GM19328 (cell line): ENCODE measurements at regions not wholly inside any gene's neighbourhood (a gene's known extent, or its start where the extent isn't known, plus 50 kb on each side); places are given as distances from the start of the nearest gene placed in this dataset.

Experiments used
- ATAC-seq: cut with Tn5 transposase; IDR thresholded peaks from one replicate; pipeline ENCODE4 v1.9.1; 2021; ENCODE audit warnings: mild to moderate bottlenecking, moderate library complexity; ENCODE audit not compliant: unreplicated experiment

DNA sequence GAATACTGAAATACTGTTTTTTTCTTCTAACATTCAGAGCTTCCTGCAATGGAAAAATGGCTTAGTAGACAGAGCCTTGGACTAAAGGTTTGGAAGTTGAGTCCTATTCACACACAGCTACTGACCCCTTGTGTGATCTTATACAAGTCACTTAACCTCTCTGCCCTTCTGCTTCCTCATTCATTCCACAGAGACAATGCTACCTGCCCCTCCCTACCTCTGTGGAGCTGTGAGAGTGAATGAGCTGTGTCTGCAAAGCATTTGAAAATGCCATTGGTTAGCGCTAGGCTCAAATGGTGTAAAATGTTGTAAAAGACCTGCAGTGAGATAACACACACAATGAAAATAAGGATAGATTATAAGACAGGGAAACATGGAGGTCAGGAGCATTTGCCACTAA lies 214.4 kb downstream of the BARHL2 start:
- ATAC-seq: no peak

DNA sequence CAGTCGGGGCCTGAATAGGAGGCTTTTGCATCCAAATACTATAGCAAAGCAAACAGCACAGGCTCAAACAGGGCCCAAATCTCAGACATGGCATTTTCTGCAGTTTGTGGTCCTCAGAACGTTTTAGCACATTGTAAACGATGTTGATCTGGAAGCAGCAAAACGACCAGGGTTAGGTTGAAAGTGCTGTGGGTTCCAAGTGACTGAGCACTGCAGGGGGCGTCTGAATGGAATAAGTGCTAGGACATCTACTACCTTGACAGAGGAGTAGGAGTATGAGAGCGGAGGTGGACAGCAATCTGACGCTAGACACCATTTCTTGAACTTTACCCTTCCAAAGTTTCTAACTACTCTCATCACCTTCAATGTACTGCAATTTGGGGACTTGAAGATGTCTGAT lies 214.9 kb downstream of the BARHL2 start:
- no peak for ATAC-seq

DNA sequence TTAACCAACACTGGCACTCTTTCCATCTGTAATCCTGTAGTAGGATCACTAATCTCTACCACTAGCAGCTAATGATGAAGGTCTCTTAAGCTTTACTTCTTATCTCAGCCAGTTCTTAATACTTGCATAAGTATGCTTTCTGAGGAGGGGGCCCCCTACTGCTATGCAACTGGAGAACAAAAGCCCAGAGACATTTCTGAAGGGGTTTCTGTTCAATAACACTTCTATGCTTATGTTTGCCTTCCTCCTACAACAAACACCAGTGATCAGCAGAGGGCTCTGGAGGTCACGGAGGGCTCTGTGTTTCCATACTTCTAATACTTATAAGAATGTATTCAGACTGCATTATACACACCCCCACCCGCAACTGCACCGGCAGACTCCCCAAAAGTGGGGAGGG lies 215.8 kb downstream of the BARHL2 start:
- no peak for ATAC-seq

DNA sequence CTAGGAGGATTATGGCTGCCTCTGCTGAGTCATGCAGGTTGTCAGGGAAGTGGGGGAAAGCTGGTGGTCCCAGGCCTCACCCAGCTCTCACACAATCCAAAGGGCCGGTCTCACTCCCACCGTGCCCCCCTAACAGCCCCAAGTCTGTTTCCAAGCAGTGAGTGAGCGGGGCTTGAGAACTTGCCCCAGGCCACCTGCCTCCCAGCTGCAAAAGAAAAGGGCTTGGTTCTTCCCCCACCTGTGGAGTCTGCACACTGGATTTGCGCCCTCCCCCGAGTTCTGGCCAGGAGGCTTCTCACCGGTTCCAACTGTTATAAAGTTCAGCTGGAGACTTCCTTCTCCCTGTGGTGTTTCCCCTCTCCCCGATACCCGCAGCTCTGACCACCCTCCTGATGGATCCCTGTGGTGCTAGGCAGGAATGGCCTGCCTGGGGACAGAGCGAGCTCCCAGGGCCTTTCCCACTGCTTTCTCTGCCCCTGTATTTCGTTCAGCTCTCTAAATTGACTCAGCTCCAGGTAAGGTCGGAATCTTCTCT lies 222.3 kb downstream of the BARHL2 start:
- ATAC-seq: no peak

DNA sequence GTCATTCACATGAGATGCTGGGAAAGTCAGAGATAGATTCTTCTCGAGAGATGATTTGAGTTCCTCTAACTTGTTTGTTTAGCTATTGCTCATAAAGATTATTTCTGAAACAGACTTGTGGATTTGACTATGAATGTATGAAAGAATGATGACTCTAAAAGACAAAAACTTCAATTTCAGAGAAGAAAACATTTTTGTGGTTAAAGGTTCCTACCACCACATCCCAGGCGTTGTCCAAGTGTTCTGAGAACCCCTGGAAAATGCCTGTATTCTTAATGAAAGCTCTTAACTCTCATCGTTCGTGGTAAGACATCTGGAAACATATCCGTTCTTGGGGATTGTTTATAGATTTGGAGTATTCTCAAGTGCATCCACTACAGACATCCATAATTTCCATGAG lies 228.7 kb downstream of the BARHL2 start:
- ATAC-seq: no peak

DNA sequence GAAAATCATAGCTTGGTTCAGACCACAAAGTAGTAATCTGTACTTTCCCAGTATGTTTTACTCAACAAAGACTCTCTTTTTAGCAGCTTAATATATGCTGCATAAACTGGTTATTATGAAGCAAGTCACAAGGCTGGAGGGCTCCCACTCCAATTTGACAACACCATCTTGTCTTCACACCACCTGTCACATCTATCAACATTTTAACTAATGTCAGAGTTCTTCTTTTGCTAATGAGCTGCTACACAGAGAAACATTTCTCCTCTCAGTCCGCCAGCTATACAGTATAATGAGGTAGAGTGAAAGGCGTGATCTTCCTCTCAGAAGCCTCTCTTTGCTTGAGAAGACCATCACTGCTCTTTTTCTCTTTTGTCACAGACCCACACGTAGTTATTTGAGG lies 230.1 kb downstream of the BARHL2 start:
- ATAC-seq: no peak

DNA sequence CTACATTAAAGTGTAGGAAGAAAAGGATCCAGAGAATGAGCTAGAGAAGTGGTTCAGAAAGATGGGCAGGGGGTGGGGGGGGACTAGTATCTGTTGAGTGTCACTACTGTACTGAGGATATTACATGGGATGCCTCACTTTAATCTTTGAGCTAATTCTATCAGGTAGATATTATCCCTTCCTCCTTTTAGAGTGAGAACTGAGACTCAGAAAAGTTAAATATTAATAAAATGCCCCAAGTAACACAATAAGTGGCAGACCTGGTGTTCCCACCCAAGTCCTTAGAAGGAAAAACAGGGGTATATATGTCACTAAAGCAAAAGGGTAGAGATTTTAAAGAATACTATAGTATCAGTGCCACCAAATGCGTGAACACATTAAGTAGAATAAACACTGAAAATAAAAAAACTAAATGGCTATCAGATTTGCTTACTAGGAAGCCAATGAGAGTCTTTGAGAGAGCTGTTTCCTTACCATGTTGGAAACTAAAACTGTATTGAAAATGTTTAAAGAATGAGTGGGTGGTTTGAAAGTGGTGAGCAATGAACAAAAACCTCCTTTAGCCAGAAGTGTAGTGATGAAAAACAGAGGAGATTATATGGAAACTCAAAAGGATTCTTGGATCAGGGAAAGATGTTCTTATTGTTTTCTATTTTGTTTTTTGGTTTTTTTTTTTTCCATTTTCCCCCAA lies 230.8 kb downstream of the BARHL2 start:
- no peak for ATAC-seq

DNA sequence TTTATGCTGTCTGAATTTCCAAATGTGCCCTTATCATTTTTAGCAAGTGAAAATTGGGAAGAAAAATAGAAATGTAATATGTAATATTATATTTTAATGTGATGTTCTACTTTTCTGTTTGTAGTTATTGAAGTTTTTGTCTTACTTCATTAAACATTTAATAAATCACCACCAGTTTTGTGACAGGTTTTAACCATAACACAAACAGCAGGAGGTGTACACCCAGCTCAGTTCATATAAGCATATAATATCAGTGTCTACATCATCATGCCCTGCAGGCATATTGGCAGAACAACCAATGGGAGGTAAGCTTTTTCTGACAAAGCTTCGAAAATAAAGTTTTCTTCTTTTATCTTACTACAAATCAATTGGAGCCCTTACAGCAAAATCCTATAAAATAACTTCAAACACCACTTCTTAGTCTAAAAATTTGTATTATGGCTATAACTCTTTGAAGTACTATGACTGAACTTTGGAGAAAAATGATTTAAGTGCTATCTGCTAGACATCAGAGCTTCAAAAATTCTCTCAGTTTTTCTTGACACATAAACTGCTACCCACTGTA lies 236.7 kb downstream of the BARHL2 start:
- no peak for ATAC-seq

DNA sequence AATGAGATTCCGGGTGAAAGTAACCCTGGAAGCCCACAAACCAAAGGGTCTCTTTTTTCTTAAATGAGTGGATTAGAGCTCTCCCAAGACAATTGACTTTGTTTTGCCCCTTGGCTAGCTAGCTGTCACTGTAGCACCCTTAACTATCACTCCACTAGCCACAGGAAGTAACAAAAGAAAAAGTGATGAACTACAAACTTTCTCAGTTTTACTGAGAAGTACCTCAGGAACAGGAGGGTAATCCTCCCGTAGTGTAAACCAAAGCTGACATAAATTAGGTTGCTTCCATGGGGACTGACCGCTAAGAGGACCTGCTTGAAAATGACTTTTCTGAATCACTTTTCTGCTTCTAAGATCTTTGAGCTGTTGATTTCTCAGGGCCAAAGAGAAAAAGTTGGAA lies 240.1 kb downstream of the BARHL2 start:
- ATAC-seq: no peak

DNA sequence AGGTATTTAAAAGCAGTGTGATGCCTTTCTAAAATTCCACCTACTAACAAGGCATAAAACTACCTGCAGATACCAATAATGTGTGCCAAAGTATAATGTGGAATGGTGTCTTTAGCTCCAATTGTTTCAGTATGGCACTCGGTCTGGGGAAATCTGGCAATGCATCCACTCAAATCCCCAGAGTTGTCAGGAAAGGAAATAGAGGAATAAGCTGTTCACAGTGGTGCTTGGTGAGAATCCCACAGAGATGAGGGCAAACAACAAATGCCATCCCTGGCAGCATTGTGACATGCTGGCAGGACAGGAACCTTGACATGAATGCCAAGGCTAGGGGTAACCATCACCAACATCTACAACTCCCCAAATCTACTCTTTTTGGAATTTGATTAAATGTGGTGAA lies 240.7 kb downstream of the BARHL2 start:
- ATAC-seq: no peak

DNA sequence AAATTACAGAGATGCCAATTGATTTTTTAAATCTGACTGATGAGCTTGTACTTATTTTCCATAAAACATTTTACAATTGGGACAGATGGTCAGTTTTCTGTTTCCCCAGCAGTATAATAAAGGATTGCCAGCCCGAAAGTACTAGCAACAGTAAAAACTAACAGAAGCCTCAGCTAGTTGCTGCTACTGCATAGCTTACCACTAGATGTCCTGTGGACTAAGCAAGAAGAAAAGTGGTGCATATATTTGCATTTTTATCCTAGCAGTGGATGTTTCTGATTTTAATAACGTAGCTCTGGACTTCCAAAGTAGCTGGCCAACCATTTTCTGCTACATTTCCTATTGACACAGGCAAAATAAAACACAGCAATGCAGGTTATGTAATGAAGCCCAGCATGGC lies 241.5 kb downstream of the BARHL2 start:
- ATAC-seq: no peak

DNA sequence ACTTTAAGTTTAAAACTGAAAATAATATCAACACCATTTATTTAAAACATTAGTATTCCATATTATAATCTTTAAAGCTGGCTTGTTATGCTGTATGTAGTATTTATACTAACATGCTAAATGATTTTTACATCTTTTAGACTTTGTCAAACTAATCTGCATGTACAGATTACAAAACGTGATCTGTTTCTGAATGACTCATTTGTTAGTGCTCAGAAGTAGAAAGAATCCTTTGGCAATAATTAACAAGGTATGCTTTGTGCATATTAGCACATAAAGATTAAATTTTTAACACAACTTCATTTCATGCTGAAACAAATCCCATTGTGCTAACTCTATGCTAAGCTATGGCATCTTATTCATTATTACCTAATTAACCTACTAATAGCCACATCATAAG lies 242.4 kb downstream of the BARHL2 start:
- ATAC-seq: no peak

DNA sequence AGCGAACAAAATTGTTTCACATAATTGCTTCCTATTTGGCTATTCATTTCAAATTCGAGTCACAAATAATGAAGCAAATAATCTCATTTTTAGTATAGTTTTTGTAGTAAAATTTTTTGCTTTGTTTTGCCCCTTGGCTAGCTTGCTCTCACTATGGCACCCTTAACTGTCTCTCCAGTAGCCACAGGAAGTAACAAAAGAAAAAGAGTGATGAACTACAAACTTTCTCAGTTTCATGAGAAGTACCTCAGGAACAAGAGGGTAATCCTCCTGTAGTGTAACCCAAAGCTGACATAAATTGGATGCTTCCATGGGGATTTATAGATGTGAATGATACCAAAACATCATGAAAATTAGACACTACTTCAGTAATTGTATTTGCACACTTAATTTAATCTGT lies 242.9 kb downstream of the BARHL2 start:
- ATAC-seq: no peak

DNA sequence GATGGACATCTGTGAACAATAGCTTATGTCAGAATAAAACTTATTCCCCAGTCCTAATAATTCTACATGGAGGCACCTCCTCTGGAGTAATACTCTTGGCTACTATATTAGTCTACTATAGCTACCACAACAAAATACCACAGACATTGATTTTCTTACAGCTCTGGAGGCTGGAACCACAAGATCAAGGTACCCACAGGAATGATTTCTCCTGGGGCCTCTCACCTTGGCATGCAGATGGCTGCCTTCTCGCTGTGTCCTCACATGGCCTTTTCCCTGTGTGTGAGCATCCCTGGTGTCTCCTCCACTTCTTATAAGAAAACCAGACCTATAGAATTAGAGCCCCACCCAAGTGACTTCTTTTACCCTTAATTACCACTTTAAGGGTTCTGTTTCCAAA lies 244.3 kb downstream of the BARHL2 start:
- ATAC-seq: no peak

DNA sequence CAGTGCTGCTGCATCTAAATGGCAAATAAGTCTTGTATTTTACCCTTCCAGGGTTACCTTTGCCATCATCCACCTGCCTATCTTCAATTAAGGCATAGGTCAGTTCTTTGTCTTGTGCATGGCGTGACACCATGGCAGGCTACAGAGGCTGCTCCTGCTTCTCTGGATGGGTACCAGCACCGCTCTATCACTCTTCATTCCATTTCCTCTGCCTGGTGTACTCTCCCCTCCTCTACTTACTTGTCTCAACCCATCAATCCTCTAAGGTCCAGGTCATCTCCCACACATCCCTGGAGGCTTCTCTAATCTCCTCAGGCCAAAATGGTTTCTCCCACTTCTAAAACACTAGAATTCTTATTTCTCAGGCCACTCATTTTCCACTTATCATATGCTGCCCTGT lies 257.5 kb downstream of the BARHL2 start:
- ATAC-seq: no peak

DNA sequence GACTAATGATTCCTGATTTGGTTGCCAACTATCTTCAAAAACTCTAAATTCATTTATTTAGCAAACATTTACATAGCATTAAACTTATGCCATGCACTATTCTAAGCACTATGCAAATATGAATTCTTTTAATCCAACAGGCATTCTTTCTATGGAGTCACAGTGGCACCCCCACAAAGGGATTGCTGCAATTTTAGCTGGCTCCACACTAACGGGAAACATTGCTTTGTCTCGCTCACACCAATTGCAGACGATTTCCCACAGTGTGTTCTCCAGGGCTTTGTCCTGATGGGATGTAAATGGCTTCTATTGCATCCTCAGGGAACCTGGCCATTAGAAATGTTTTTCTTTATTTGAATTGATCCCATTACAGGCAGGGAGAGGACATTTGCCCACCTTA lies 259.1 kb downstream of the BARHL2 start:
- no peak for ATAC-seq

DNA sequence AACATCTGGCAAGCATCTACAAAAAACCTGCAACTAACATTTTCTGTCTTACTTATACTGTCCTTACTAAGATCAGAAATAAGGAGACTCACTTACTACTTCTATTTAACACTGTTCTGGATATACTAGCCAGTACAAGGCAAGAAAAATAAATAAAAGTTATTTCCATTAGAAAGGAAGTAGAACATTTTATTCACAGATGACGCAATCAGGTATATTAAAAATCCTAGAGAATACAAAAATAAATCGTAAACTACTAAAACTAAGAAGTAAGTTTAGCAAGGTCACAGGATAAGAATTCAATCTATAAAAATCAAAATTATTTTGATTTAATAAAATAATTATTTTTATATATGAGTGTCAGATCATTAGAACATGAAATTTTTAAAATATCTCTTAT lies 264.6 kb downstream of the BARHL2 start:
- no peak for ATAC-seq

DNA sequence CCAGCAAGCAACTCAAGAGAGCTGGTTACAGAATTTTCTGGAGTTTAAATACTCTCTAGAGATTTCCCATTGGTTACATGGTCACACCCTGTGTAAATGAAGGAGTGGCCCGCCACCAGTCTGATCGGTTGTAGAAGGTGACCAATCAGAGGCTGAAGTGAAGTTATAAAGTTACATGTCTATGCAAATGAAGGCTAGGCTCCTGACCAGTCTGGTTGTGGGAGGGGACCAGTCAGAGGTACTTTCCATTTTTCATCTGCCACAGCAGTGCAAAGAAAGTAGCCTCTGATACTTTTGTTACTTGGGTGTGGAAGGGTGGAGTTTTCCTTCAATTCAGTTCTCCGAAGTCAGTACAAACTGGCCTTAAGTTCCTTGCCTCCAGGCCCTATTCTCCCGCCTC lies 273.7 kb downstream of the BARHL2 start:
- no peak for ATAC-seq

DNA sequence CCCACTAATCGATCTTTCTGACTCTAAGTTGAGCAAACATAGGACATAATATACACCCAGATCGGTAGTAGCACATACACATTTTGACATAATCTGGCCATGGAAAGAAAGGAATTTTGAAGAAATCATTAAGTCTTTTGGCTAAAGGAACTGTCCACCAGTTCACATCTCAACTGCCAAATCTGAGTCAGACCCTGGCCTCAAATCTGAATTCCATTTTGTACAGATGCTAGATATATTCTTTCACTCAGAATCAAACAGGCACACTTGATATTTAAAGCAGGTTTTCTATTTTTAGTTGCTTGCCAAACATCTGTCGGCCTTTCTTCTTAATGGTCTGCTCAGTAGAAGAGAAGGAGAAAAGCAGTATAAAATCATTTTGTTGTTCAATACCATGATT lies 281.8 kb downstream of the BARHL2 start:
- ATAC-seq: no peak

DNA sequence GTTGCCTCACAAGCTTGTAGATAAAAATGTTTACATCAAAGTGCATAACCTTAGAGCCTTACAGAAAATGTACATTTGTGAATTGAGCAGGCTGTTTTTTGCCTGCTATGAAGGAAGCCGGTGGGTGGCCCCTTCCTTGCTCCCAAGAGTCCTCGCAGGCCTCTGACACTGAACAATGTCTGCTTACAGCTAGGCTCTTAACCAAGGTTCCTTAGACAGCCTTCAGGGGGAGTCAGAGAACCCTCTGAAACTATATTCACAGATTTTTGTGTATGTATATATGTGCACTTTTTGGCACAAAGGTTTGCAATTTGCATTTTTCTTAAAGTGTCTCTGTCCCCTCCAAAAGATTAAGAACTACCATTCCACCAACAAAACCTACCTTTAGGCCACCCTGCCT lies 282.6 kb downstream of the BARHL2 start:
- ATAC-seq: no peak

DNA sequence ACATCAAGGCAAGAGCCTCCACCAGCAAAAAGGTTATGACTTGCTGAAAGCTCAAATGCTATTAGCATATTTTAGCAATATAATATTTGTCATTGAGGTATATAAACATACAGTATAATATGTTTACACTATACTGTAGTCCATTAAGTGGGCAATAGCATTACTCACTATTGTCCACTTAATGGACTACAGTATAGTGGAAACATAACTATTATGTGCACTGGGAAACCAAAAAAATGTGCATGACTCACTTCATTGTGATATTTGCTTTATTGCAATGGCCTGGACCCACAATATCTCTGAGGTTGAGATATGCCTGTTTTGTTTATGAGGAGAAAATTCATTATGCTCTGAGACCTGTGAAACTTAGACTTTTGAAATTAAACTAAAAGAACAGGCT lies 300.0 kb downstream of the BARHL2 start:
- no peak for ATAC-seq

DNA sequence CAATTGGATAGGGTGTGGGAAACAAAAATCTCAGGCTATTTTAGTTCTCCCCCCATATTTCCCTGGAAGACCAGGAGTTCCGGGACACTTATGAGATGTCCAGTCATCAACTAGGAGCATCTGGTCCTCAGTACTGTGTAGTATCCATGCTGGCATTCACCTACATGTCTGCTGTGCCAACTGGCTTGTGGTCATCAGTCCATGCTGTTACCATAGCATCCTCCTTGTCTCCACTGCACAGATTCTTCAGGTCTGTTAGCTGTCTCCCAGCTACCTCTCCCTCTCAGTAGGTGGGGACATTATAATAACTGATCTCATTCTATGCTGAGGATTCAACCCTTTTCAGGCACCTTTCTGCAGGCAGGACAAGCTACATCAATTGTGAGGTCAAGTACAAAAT lies 302.9 kb downstream of the BARHL2 start:
- ATAC-seq: no peak

DNA sequence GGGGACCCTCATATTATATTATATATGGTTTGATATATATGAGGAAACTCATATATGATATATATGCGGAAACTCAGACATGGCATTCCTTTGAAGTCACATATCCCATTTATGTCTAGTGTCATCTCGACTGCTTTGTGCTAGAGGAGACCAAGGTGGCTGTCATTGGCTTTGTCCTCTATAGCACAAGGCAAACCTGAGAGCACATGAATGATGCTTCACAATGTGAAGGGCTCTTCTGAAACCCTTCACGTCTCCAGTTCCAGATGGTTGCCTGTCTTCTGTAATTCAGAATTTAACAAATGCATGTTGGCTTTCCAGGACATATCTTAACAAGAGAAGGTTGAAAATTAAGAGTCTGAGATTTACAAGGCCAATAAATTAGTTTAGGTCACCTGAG lies 303.6 kb downstream of the BARHL2 start:
- ATAC-seq: no peak
